Common myeloid progenitor, CD34-positive (primary cell): ENCODE measurements at regions not wholly inside any gene's neighbourhood (a gene's known extent, or its start where the extent isn't known, plus 50 kb on each side); places are given as distances from the start of the nearest gene placed in this dataset.

Experiments used
- CTCF ChIA-PET: fragments of 350-600 bp; sonication (Branson Sonifier 250); formaldehyde crosslinking; loops from one replicate; lab custom pipeline; 2021; ENCODE audit warnings: antibody characterized with exemption; lab: Charles Lee
- POLR2A ChIA-PET: fragments of 350-600 bp; sonication (Branson Sonifier 250); formaldehyde crosslinking; loops from one replicate; lab custom pipeline; 2021; ENCODE audit warnings: antibody characterized with exemption; lab: Charles Lee
- DNase-seq, 3 donors: peaks; one replicate each; pipeline versions ENCODE4 v3.0.0 to v3.0.0-alpha.2; 2013
- H3K27ac ChIP-seq, 2 experiments: 1 replicate in 1 of 2; 2 replicates in 1 of 2; pipeline ENCODE4 v1.7.0; 2013; ENCODE audit warnings: inconsistent platforms in 2 of 2, low read length in 2 of 2, mild to moderate bottlenecking in 2 of 2, low read depth in 1 of 2, moderate library complexity in 1 of 2; ENCODE audit not compliant: severe bottlenecking in 2 of 2, insufficient read depth in 1 of 2, poor library complexity in 1 of 2
- H3K27me3 ChIP-seq, 5 experiments: replicated peaks in 2 of 5; 1 replicate in 3 of 5; 2 replicates in 2 of 5; pipeline versions ENCODE4 v1.6.1 to v1.7.0; 2013; ENCODE audit warnings: low read length in 4 of 5, mild to moderate bottlenecking in 2 of 5, moderate library complexity in 2 of 5, inconsistent platforms in 1 of 5; ENCODE audit not compliant: insufficient read depth in 5 of 5, control insufficient read depth in 4 of 5
- H3K36me3 ChIP-seq, 4 experiments: 1 replicate in 2 of 4; 2 replicates in 2 of 4; pipeline versions ENCODE4 v1.6.1 to v1.7.0; 2013; ENCODE audit warnings: low read length in 3 of 4, control low read depth in 1 of 4, mild to moderate bottlenecking in 1 of 4; ENCODE audit not compliant: control insufficient read depth in 4 of 4, insufficient read depth in 4 of 4
- H3K4me1 ChIP-seq, 4 experiments: 1 replicate in 3 of 4; 2 replicates in 1 of 4; pipeline versions ENCODE4 v1.6.1 to v1.7.1; 2013; ENCODE audit warnings: low read length in 3 of 4, mild to moderate bottlenecking in 3 of 4, control low read depth in 1 of 4, inconsistent platforms in 1 of 4, moderate library complexity in 1 of 4; ENCODE audit not compliant: control insufficient read depth in 4 of 4, insufficient read depth in 4 of 4; ENCODE audit errors: control extremely low read depth in 1 of 4
- H3K4me3 ChIP-seq, 7 experiments: 1 replicate in 4 of 7; 2 replicates in 3 of 7; pipeline versions ENCODE4 v1.5.1 to v1.7.0; 2013; ENCODE audit warnings: mild to moderate bottlenecking in 7 of 7, low read length in 6 of 7, moderate library complexity in 6 of 7, inconsistent platforms in 2 of 7, low read depth in 2 of 7, control low read depth in 1 of 7; ENCODE audit not compliant: insufficient read depth in 4 of 7, control insufficient read depth in 1 of 7; ENCODE audit errors: extremely low read depth in 1 of 7
- H3K9me3 ChIP-seq, 5 experiments: 1 replicate in 4 of 5; 2 replicates in 1 of 5; pipeline versions ENCODE4 v1.6.1 to v1.7.1; 2013; ENCODE audit warnings: low read length in 4 of 5, mild to moderate bottlenecking in 2 of 5, inconsistent platforms in 1 of 5, low read depth in 1 of 5, moderate library complexity in 1 of 5; ENCODE audit not compliant: control insufficient read depth in 4 of 5, insufficient read depth in 2 of 5; ENCODE audit errors: control extremely low read depth in 1 of 5
- WGBS: methylation state at CpG from one replicate; pipeline ENCODE4 v1.1.5; 2013; ENCODE audit not compliant: insufficient coverage; 5-methylcytosine and 5-hydroxymethylcytosine counted together

DNA sequence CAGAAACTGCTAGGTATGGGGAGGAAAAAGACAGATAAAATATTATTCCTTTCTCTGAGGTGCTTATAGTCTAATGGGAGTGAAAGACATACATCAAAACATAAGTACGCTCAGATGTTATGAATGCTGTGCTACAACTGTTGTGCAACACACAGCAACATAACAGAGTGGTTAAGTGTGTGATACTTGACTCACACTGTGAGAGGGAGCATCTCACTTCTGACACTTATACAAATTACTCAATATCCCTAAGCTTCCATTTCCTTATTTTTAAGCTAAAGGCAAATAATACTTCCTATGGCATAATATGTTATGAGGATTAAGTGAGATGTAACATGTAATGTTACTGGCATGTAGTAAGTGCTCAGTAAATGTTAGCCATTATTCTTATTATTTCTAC lies 110.6 kb upstream of the FER start:
- no peak overlapping the region for H3K27ac ChIP-seq
- ChIA-PET CTCF (interaction anchor here (0.6 kb wide), 1 partner anchor 213 kb away, joined by 3 read pairs; no protein-coding TSS in a partner anchor), POLR2A (no interaction called here)
- H3K36me3 ChIP-seq, result no peaks in the 10 kb centered on the region
- no peak for DNase-seq
- no CpG with 5 or more reads among the region's 1 CpG for WGBS
- no peak overlapping the region for H3K4me3 ChIP-seq
- peaks cover 0 to 3% (median 2%) of the 10 kb centered on the region in 4 experiments for H3K4me1 ChIP-seq
- no peaks in the 10 kb centered on the region for H3K27me3 ChIP-seq
- H3K9me3 ChIP-seq, result no peaks in the 10 kb centered on the region

DNA sequence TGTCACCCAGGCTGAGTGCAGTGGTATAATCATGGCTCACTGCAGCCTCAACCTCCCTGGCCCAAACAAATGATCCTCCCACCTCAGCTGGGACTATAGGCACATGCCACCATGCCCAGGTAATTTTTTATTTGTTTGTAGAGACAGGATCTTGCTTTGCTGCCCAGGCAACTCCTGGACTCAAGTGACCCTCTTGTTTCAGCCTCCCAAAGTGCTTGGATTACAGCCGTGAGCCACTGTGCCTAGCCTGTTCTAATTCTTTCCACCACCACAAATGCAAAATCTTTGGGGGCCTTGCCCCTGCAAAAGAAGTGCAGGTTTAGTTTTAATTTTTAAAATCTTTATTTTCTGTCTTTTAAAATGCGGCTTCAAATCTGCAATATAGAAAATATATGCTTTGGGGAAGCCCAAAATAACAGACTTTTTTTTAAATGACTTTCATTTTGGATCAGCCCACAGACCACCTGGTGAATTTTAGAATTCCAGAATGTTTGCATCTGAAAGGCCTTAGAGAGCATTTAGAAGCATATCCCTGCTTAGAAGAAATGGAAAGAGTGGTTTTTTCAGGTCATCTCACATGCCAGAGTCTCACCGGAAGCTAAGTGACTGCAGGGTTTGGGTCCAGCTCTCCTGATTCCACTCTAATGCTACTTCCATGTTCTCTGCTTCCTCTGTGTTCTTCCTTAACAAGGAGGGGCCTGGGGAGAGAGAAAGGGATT lies 111.4 kb upstream of the FER start:
- no peak overlapping the region for H3K27ac ChIP-seq

DNA sequence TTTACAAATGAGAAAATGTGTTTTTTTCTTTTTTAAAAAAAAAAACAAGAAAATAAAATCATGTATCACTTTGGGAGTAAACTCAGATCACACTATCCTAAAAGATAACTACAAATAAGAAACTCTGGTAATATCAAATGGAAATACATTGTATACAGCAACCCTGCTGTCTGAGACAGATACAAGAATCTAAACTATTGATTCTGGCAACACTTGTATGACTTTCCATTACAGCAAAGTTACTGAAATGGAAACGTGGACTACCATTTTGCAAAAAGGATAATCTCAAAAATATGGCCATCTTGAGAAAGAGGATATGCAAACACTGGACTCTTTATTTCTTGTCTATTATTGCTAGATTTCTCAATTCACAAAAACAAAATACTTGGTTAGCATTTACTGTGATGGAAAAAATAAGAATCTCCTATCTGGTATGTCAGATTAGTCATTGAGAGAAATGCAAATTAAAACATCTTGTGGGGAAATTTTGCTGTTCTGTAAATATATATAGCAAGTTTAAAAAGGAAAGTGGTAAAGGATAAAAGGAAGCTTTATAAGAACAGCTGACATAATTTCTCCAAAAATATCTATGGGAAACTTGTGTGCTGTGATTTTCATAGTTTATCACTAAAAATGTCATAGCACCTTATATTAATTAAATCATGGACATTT lies 112.9 kb upstream of the FER start:
- ChIA-PET CTCF (interaction anchor here (2.1 kb wide), 1 partner anchor 8 kb away, joined by 5 read pairs; no protein-coding TSS in a partner anchor), POLR2A (no interaction called here)
- WGBS, result no CpG with 5 or more reads among the region's 1 CpG

More for the DNA sequence above, 111.4 kb upstream of the FER start:
- H3K36me3 ChIP-seq, result no peaks in the 10 kb centered on the region
- no peak for DNase-seq
- POLR2A ChIA-PET, result no interaction called here
- no peak overlapping the region for H3K4me3 ChIP-seq
- 100% methylated on average over 1 of the region's 3 CpGs for WGBS
- no peaks in the 10 kb centered on the region for H3K27me3 ChIP-seq
- CTCF ChIA-PET, result interaction anchor here (0.7 to 1.3 kb wide), 3 partner anchors 8 to 842 kb away, joined by 3 read pairs; no protein-coding TSS in a partner anchor
- H3K4me1 ChIP-seq, result no peaks in the 10 kb centered on the region
- no peaks in the 10 kb centered on the region for H3K9me3 ChIP-seq

DNA sequence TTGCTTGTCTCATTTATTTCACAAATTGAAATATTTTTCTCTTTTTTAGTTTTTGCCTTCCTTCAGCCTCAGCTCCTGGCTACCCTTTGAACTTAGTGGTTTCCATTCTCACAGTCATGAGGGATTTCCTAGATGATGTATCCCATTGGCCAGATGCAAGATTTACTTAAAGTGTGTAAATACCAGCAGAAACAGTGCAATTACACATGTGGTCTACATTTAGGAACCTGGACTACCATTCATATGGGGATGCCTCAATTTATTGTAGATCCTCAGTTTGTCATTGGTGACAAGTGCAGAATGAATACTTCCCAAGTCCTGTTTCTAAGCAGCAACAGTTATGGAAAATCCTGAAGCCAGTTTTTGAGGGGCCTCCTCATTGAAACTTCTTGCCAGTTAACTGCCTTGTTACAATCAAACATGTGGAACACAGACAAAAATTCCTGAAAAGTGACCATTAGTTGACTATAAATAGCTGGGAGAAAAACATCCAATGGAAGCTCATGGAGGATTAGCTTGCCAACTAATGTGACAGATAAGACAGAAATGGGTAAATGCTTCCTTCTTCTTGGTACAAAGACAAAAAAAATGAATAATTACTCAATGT lies 113.6 kb upstream of the FER start:
- no peaks in the 10 kb centered on the region for H3K9me3 ChIP-seq
- H3K4me3 ChIP-seq, result no peak overlapping the region
- ChIA-PET POLR2A (no interaction called here), CTCF (interaction anchor here (2.1 kb wide), 1 partner anchor 8 kb away, joined by 5 read pairs; no protein-coding TSS in a partner anchor)
- H3K27me3 ChIP-seq, result no peaks in the 10 kb centered on the region
- no peak for DNase-seq
- no peak overlapping the region for H3K27ac ChIP-seq
- H3K4me1 ChIP-seq, result no peaks in the 10 kb centered on the region
- H3K36me3 ChIP-seq, result no peaks in the 10 kb centered on the region

More for the DNA sequence above, 112.9 kb upstream of the FER start:
- DNase-seq, result no peak
- Histone ChIP-seq H3K27me3 (no peaks in the 10 kb centered on the region), H3K27ac (no peak overlapping the region), H3K36me3 (no peaks in the 10 kb centered on the region), H3K9me3 (no peaks in the 10 kb centered on the region), H3K4me1 (no peaks in the 10 kb centered on the region), H3K4me3 (no peak overlapping the region)

DNA sequence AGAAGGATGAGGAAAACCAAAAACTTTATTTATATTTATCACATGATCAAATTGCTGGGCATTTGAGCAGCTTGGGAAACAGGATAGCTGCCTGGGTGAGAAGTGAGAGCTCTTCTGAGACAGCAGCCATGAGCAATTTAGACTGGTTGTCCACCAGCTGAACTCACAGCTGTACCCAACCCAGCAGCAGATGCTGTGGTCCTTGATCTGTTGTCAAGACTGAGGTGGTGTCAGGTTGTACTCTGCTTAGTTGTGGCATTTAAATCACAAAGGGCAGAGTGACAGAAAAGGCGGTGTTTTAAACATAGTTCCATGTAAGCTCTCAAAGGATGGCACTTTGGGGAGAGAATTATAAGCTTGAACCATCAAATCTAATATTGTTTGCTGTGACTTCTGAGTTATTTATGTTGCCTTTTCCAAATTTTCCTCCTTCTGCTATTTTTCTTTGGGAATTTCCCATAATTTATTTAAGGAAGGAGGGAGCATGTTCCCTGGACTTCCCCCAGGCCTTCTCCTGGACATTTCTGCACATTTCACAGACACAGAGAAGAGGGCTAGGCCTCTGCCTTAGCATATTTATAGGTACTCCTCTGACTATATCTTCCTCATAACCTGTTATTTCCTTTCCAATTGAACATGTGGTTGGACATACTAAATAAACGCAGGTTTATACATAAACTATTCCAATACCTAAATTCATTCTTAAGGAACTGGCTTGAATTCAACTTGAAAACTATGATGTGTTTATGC lies 117.7 kb upstream of the FER start:
- no peak overlapping the region for H3K27ac ChIP-seq
- WGBS, result 100% methylated on average over 1 of the region's 2 CpGs
- ChIA-PET CTCF (interaction anchor here (0.7 kb wide), 1 partner anchor 244 kb away, joined by 3 read pairs; no protein-coding TSS in a partner anchor), POLR2A (no interaction called here)
- H3K27me3 ChIP-seq, result no peaks in the 10 kb centered on the region
- H3K4me1 ChIP-seq, result no peaks in the 10 kb centered on the region
- H3K9me3 ChIP-seq, result no peaks in the 10 kb centered on the region
- H3K4me3 ChIP-seq, result no peak overlapping the region
- no peak for DNase-seq
- H3K36me3 ChIP-seq, result no peaks in the 10 kb centered on the region

DNA sequence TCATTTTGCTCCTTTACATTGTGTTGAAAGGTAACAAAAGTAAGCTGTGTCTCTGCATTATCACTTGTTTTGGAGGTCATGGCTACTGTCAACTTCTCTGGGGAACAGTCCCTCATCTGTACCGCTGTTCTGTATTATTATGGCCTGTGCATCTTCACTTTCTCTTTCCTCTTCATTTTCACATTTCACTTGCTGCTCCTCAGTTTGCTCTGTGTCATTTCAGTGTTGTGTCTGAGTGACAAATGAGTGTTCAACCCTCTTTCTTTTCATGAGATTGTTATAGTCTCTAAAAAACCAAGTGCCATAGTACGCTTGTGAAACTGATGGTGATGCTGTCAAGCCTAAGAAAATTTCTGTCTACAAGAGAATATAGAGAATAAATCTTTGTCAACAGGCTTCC lies 122.0 kb upstream of the FER start:
- H3K36me3 ChIP-seq, result no peaks in the 10 kb centered on the region
- no peaks in the 10 kb centered on the region for H3K4me1 ChIP-seq
- H3K27me3 ChIP-seq, result no peaks in the 10 kb centered on the region
- H3K9me3 ChIP-seq, result no peaks in the 10 kb centered on the region
- no peak overlapping the region for H3K27ac ChIP-seq
- CTCF ChIA-PET, result no interaction called here
- no peak for DNase-seq
- POLR2A ChIA-PET, result no interaction called here
- WGBS, result 100% methylated on average over 1 of the region's 2 CpGs
- H3K4me3 ChIP-seq, result no peak overlapping the region
